22Rv1 (cell line): ENCODE measurements at regions not wholly inside any gene's neighbourhood (a gene's known extent, or its start where the extent isn't known, plus 50 kb on each side); places are given as distances from the start of the nearest gene placed in this dataset.
"Not testable (repeated sequence)": the region's sequence is repeated elsewhere in the genome, so short reads cannot be mapped to it uniquely, and the experiment has no call there.

Source experiments
- CTCF ChIP-seq: fragments of 450-650 bp; IDR thresholded peaks from 2 replicates; pipeline ENCODE4 v1.5.1; 2017; ENCODE audit warnings: mild to moderate bottlenecking
- ZFX ChIP-seq: fragments of 450-650 bp; IDR thresholded peaks from 2 replicates; pipeline ENCODE4 v1.6.1; 2017; ENCODE audit warnings: antibody characterized with exemption, borderline replicate concordance

- TF ChIP-seq CTCF, ZFX: not testable (repeated sequence)
These were observed 104.6 kb upstream of the GREM2 start for GRCh38 chr1:240716538-240716937.
